ENCODE measurements at regions not wholly inside any gene's neighbourhood (a gene's known extent, or its start where the extent isn't known, plus 50 kb on each side); places are given as distances from the start of the nearest gene placed in this dataset.

DNA sequence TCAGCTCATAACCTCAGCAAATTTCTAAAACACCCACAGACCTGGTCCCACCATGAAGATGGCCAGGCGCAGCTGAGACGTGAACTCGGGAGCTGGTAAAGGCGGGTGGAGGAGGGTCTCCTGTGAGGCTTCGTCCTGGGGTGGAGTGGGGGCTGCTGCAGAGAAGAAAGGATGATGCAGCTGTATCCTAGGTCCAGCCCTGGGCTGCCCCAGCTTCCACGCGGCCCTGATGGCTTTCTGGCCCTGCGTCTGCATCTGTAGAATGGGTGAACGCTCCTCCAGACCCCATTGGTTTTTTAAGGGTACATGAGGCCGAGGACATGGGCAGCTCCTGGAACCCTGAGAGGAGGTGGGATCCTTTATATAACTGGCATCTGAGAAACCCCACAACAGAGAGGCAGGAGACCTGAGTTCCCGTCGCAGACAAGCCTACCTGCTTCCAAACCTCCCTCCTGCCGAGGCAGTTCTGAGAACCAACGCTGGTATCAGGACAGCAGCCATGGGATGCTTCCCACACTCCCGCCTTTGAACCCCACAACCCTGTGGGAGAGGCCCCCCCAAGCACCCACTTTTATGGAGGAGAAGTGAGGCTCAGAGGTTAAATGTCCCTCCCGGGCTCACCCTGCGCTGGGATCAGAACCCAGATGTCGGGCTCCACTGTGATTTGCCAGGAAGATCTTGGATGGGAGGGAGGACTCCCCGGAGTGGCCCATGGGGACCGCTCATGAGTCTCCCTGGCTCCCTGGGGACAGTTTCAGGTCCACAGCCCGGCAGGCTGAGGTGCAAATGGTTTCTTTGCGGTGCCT, 55.2 kb upstream of the FGF3 start:
- POLR2A ChIA-PET (ENCODE audit: low non-redundant PET) = no interaction called here
- no peaks in the 10 kb centered on the region for H3K9me3 ChIP-seq (ENCODE audit: low read depth, low read length, poor library complexity, severe bottlenecking)
- no peak for TF ChIP-seq EZH2 (IDR thresholded peaks at IDR 0.05; ENCODE audit: borderline replicate concordance, low read depth, low read length, poor library complexity, severe bottlenecking)
- TF ChIP-seq, protein P1, sequence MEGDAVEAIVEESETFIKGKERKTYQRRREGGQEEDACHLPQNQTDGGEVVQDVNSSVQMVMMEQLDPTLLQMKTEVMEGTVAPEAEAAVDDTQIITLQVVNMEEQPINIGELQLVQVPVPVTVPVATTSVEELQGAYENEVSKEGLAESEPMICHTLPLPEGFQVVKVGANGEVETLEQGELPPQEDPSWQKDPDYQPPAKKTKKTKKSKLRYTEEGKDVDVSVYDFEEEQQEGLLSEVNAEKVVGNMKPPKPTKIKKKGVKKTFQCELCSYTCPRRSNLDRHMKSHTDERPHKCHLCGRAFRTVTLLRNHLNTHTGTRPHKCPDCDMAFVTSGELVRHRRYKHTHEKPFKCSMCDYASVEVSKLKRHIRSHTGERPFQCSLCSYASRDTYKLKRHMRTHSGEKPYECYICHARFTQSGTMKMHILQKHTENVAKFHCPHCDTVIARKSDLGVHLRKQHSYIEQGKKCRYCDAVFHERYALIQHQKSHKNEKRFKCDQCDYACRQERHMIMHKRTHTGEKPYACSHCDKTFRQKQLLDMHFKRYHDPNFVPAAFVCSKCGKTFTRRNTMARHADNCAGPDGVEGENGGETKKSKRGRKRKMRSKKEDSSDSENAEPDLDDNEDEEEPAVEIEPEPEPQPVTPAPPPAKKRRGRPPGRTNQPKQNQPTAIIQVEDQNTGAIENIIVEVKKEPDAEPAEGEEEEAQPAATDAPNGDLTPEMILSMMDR (conservative IDR thresholded peaks at IDR 0.05; ENCODE audit: low read depth, low read length) = no peak
- no TSS peak for BruUV-seq (replicated peaks)
- H3K27me3 ChIP-seq (replicated peaks; ENCODE audit: insufficient read depth, low read depth, low read length, poor library complexity) = no peaks in the 10 kb centered on the region
- H3K36me3 ChIP-seq (ENCODE audit: insufficient read depth, low read length, poor library complexity, severe bottlenecking) = no peaks in the 10 kb centered on the region
- H3K4me3 ChIP-seq (ENCODE audit: low read depth, low read length, poor library complexity, severe bottlenecking) = no peak overlapping the region
- CTCF ChIA-PET = interaction anchor here (1.0 kb wide), 1 partner anchor 156 kb away, joined by 6 read pairs; no protein-coding TSS in a partner anchor
- intact Hi-C loops (cut with micrococcal nuclease; ENCODE audit: unreplicated experiment) = no loop called here
- DNase-seq (ENCODE audit: low spot score) = no peak
- H3K4me1 ChIP-seq (ENCODE audit: insufficient read depth, low read length, poor library complexity, severe bottlenecking) = no peaks in the 10 kb centered on the region
- H3K27ac ChIP-seq (ENCODE audit: low read depth, low read length, poor library complexity, severe bottlenecking) = no peak overlapping the region

DNA sequence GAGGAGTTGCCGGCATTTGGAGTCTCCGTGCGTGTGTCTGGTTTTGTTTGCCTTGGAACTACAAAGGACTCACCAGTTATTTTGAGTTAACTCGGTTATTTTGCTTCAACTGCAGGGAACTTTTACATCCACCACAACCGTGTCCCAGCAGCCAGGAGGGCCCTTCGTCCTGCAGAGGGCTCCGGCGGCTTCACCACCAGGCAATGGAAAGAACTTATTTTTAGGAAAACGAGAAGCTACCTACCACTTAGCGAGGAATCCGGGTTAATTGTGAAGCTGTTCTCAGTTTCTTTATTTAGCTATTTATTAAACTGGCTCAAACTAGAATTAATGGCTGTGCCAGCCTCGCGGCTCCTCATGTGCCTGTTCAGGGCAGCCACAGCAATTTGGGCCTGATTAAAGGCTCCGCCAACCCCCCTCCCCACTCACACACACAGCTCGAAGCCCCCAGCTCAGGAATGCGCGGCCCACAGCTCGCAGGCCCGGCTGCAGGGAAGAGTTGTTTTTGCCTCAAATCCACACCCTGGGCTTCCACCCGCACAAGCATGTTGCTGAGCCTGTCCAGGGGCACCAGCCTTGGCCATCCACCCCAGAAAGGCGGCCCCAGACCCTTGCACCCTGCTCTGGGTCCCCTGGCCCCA, 55.9 kb upstream of the FGF3 start:
- Histone ChIP-seq H3K27ac (ENCODE audit: low read depth, low read length, poor library complexity, severe bottlenecking) (no peak overlapping the region), H3K9me3 (ENCODE audit: low read depth, low read length, poor library complexity, severe bottlenecking) (no peaks in the 10 kb centered on the region), H3K4me1 (ENCODE audit: insufficient read depth, low read length, poor library complexity, severe bottlenecking) (no peaks in the 10 kb centered on the region), H3K36me3 (ENCODE audit: insufficient read depth, low read length, poor library complexity, severe bottlenecking) (no peaks in the 10 kb centered on the region), H3K27me3 (replicated peaks; ENCODE audit: insufficient read depth, low read depth, low read length, poor library complexity) (no peaks in the 10 kb centered on the region), H3K4me3 (ENCODE audit: low read depth, low read length, poor library complexity, severe bottlenecking) (no peak overlapping the region)
- no peak for DNase-seq (ENCODE audit: low spot score)
- TF ChIP-seq EZH2 (IDR thresholded peaks at IDR 0.05; ENCODE audit: borderline replicate concordance, low read depth, low read length, poor library complexity, severe bottlenecking) = no peak
- TF ChIP-seq, protein P1 (conservative IDR thresholded peaks at IDR 0.05; ENCODE audit: low read depth, low read length) = no peak
- BruUV-seq (replicated peaks) = no TSS peak
- CTCF ChIA-PET = no interaction called here
- POLR2A ChIA-PET (ENCODE audit: low non-redundant PET) = no interaction called here
- intact Hi-C loops (cut with micrococcal nuclease; ENCODE audit: unreplicated experiment) = no loop called here

DNA sequence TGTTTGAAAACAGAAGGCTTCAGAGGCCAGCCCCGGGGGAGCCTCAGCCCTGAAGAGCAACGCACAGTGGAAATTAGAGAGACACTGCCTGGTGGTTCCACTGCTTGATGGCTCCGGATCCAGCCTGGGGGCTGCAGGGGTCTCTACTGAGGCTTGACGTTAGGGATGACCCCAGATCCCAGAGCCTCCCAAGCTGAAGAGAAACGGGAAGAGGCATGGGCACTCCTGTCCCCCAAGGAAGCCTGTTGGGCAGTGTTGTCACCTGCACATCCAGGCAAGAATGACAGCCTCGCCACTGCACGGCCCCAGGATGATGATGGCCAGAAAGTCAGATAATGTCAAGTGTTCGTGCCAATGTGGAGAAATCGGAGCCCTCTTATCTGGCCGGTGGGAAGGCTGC, 56.8 kb upstream of the FGF3 start:
- DNase-seq (ENCODE audit: low spot score) = no peak
- H3K27me3 ChIP-seq (replicated peaks; ENCODE audit: insufficient read depth, low read depth, low read length, poor library complexity) = no peaks in the 10 kb centered on the region
- no peaks in the 10 kb centered on the region for H3K4me1 ChIP-seq (ENCODE audit: insufficient read depth, low read length, poor library complexity, severe bottlenecking)
- CTCF ChIA-PET = no interaction called here
- POLR2A ChIA-PET (ENCODE audit: low non-redundant PET) = no interaction called here
- intact Hi-C loops (cut with micrococcal nuclease; ENCODE audit: unreplicated experiment) = no loop called here
- no TSS peak for BruUV-seq (replicated peaks)
- no peaks in the 10 kb centered on the region for H3K9me3 ChIP-seq (ENCODE audit: low read depth, low read length, poor library complexity, severe bottlenecking)
- no peak for TF ChIP-seq EZH2 (IDR thresholded peaks at IDR 0.05; ENCODE audit: borderline replicate concordance, low read depth, low read length, poor library complexity, severe bottlenecking)
- TF ChIP-seq, protein P1 (conservative IDR thresholded peaks at IDR 0.05; ENCODE audit: low read depth, low read length) = no peak
- H3K27ac ChIP-seq (ENCODE audit: low read depth, low read length, poor library complexity, severe bottlenecking) = no peak overlapping the region
- no peaks in the 10 kb centered on the region for H3K36me3 ChIP-seq (ENCODE audit: insufficient read depth, low read length, poor library complexity, severe bottlenecking)
- no peak overlapping the region for H3K4me3 ChIP-seq (ENCODE audit: low read depth, low read length, poor library complexity, severe bottlenecking)

All from A673 (cell line).